Dendritic cell treated with granulocyte-macrophage colony-stimulating factor and Interleukin-4, amounts not matched to agents 40 ng/mL and 50 ng/mL, for 4 days (primary cell): ENCODE measurements at regions not wholly inside any gene's neighbourhood (a gene's known extent, or its start where the extent isn't known, plus 50 kb on each side); places are given as distances from the start of the nearest gene placed in this dataset.
"Not testable (repeated sequence)": the region's sequence is repeated elsewhere in the genome, so short reads cannot be mapped to it uniquely, and the experiment has no call there.

Experiments used
- H3K27ac Mint-ChIP-seq: one replicate; pipeline ENCODE4 v1.8.0; 2022; ENCODE audit warnings: mild to moderate bottlenecking, mixed read lengths
- H3K27me3 Mint-ChIP-seq: one replicate; pipeline ENCODE4 v1.8.0; 2022; ENCODE audit warnings: mild to moderate bottlenecking, mixed read lengths
- H3K36me3 Mint-ChIP-seq: one replicate; pipeline ENCODE4 v1.8.0; 2022; ENCODE audit warnings: low read depth, mixed read lengths
- H3K4me1 Mint-ChIP-seq: one replicate; pipeline ENCODE4 v1.8.0; 2022; ENCODE audit warnings: low read depth, mixed read lengths
- H3K4me3 Mint-ChIP-seq: one replicate; pipeline ENCODE4 v1.8.0; 2022; ENCODE audit warnings: mild to moderate bottlenecking, moderate library complexity, mixed read lengths
- H3K9me3 Mint-ChIP-seq: one replicate; pipeline ENCODE4 v1.8.0; 2022; ENCODE audit warnings: mixed read lengths
- intact Hi-C: fragments of 100-400 bp; cut with micrococcal nuclease; formaldehyde crosslinking; loops from one replicate; pipeline ENCODE4 v1.15.0; 2022

- H3K4me1 Mint-ChIP-seq = no peaks in the 10 kb centered on the region
- no peaks in the 10 kb centered on the region for H3K27me3 Mint-ChIP-seq
- no peak overlapping the region for H3K27ac Mint-ChIP-seq
- no peaks in the 10 kb centered on the region for H3K36me3 Mint-ChIP-seq
- H3K9me3 Mint-ChIP-seq = no peaks in the 10 kb centered on the region
- H3K4me3 Mint-ChIP-seq = no peak overlapping the region
- intact Hi-C loops = no loop called here
Measured at GRCh38 chr2:14016289-14016955, 616.1 kb upstream of the LRATD1 start.

- intact Hi-C loops = no loop called here
- Mint-ChIP-seq H3K36me3 (no peaks in the 10 kb centered on the region), H3K27ac (no peak overlapping the region), H3K27me3 (no peaks in the 10 kb centered on the region), H3K4me3 (no peak overlapping the region), H3K4me1 (no peaks in the 10 kb centered on the region), H3K9me3 (no peaks in the 10 kb centered on the region)
Measured at GRCh38 chr2:14018620-14019019, 613.9 kb upstream of the LRATD1 start.

- no peaks in the 10 kb centered on the region for H3K9me3 Mint-ChIP-seq
- no peaks in the 10 kb centered on the region for H3K27me3 Mint-ChIP-seq
- H3K27ac Mint-ChIP-seq = no peak overlapping the region
- intact Hi-C loops = no loop called here
- no peak overlapping the region for H3K4me3 Mint-ChIP-seq
- no peaks in the 10 kb centered on the region for H3K36me3 Mint-ChIP-seq
- no peaks in the 10 kb centered on the region for H3K4me1 Mint-ChIP-seq
Measured at GRCh38 chr2:14023558-14023957, 609.0 kb upstream of the LRATD1 start.

- Mint-ChIP-seq H3K4me3 (no peak overlapping the region), H3K36me3 (no peaks in the 10 kb centered on the region), H3K27ac (no peak overlapping the region), H3K9me3 (no peaks in the 10 kb centered on the region), H3K4me1 (no peaks in the 10 kb centered on the region), H3K27me3 (no peaks in the 10 kb centered on the region)
- intact Hi-C loops = no loop called here
Measured at GRCh38 chr2:14039134-14039533, 593.4 kb upstream of the LRATD1 start.

- Mint-ChIP-seq H3K4me1 (no peaks in the 10 kb centered on the region), H3K27me3 (no peaks in the 10 kb centered on the region), H3K4me3 (no peak overlapping the region), H3K9me3 (peaks cover 11% of the 10 kb centered on the region), H3K27ac (no peak overlapping the region), H3K36me3 (no peaks in the 10 kb centered on the region)
- intact Hi-C loops = no loop called here
Measured at GRCh38 chr2:14047491-14047890, 585.0 kb upstream of the LRATD1 start.

GRCh38 chr2:14051401-14051800, 581.1 kb upstream of the LRATD1 start:
- no peak overlapping the region for H3K27ac Mint-ChIP-seq
- intact Hi-C loops = no loop called here
- H3K4me1 Mint-ChIP-seq = no peaks in the 10 kb centered on the region
- no peak overlapping the region for H3K4me3 Mint-ChIP-seq
- peaks cover 11% of the 10 kb centered on the region for H3K9me3 Mint-ChIP-seq
- H3K36me3 Mint-ChIP-seq = no peaks in the 10 kb centered on the region
- no peaks in the 10 kb centered on the region for H3K27me3 Mint-ChIP-seq

- Mint-ChIP-seq H3K4me3 (no peak overlapping the region), H3K9me3 (peaks cover 2% of the 10 kb centered on the region), H3K27me3 (no peaks in the 10 kb centered on the region), H3K4me1 (no peaks in the 10 kb centered on the region), H3K27ac (no peak overlapping the region), H3K36me3 (no peaks in the 10 kb centered on the region)
- intact Hi-C loops = no loop called here
Measured at GRCh38 chr2:14053105-14053504, 579.4 kb upstream of the LRATD1 start.

- no peak overlapping the region for H3K27ac Mint-ChIP-seq
- H3K4me3 Mint-ChIP-seq = no peak overlapping the region
- intact Hi-C loops = no loop called here
- no peaks in the 10 kb centered on the region for H3K4me1 Mint-ChIP-seq
- H3K9me3 Mint-ChIP-seq = no peaks in the 10 kb centered on the region
- H3K27me3 Mint-ChIP-seq = no peaks in the 10 kb centered on the region
- H3K36me3 Mint-ChIP-seq = no peaks in the 10 kb centered on the region
Measured at GRCh38 chr2:14064346-14064745, 568.2 kb upstream of the LRATD1 start.

- H3K4me1 Mint-ChIP-seq = no peaks in the 10 kb centered on the region
- no peaks in the 10 kb centered on the region for H3K36me3 Mint-ChIP-seq
- no peak overlapping the region for H3K27ac Mint-ChIP-seq
- no peaks in the 10 kb centered on the region for H3K27me3 Mint-ChIP-seq
- peaks cover 6% of the 10 kb centered on the region for H3K9me3 Mint-ChIP-seq
- intact Hi-C loops = no loop called here
- H3K4me3 Mint-ChIP-seq = no peak overlapping the region
Measured at GRCh38 chr2:14072338-14072737, 560.2 kb upstream of the LRATD1 start.

GRCh38 chr2:14074691-14075090, 557.8 kb upstream of the LRATD1 start:
- Mint-ChIP-seq H3K36me3 (no peaks in the 10 kb centered on the region), H3K9me3 (peaks cover 6% of the 10 kb centered on the region)

GRCh38 chr2:14079576-14079975, 552.9 kb upstream of the LRATD1 start:
- peaks cover 14% of the 10 kb centered on the region for H3K9me3 Mint-ChIP-seq
- H3K27me3 Mint-ChIP-seq = no peaks in the 10 kb centered on the region
- H3K36me3 Mint-ChIP-seq = no peaks in the 10 kb centered on the region
- no peak overlapping the region for H3K4me3 Mint-ChIP-seq
- no peaks in the 10 kb centered on the region for H3K4me1 Mint-ChIP-seq
- H3K27ac Mint-ChIP-seq = no peak overlapping the region
- intact Hi-C loops = no loop called here

More at GRCh38 chr2:14074691-14075090, 557.8 kb upstream of the LRATD1 start:
- H3K27me3 Mint-ChIP-seq = no peaks in the 10 kb centered on the region
- intact Hi-C loops = no loop called here
- no peak overlapping the region for H3K27ac Mint-ChIP-seq
- no peaks in the 10 kb centered on the region for H3K4me1 Mint-ChIP-seq
- H3K4me3 Mint-ChIP-seq = no peak overlapping the region

GRCh38 chr2:14081521-14081920, 551.0 kb upstream of the LRATD1 start:
- Mint-ChIP-seq H3K4me1 (no peaks in the 10 kb centered on the region), H3K27me3 (no peaks in the 10 kb centered on the region), H3K9me3 (peaks cover 23% of the 10 kb centered on the region), H3K36me3 (no peaks in the 10 kb centered on the region), H3K27ac (no peak overlapping the region), H3K4me3 (no peak overlapping the region)
- intact Hi-C loops = no loop called here

GRCh38 chr2:14082640-14083039, 549.9 kb upstream of the LRATD1 start:
- H3K4me3 Mint-ChIP-seq = no peak overlapping the region
- intact Hi-C loops = no loop called here
- no peaks in the 10 kb centered on the region for H3K36me3 Mint-ChIP-seq
- no peaks in the 10 kb centered on the region for H3K4me1 Mint-ChIP-seq
- peaks cover 23% of the 10 kb centered on the region for H3K9me3 Mint-ChIP-seq
- no peaks in the 10 kb centered on the region for H3K27me3 Mint-ChIP-seq
- H3K27ac Mint-ChIP-seq = no peak overlapping the region

- no peak overlapping the region for H3K27ac Mint-ChIP-seq
- intact Hi-C loops = no loop called here
- H3K36me3 Mint-ChIP-seq = no peaks in the 10 kb centered on the region
- no peaks in the 10 kb centered on the region for H3K27me3 Mint-ChIP-seq
- H3K4me1 Mint-ChIP-seq = no peaks in the 10 kb centered on the region
- H3K9me3 Mint-ChIP-seq = peaks cover 14% of the 10 kb centered on the region
- H3K4me3 Mint-ChIP-seq = no peak overlapping the region
Measured at GRCh38 chr2:14094592-14094991, 537.9 kb upstream of the LRATD1 start.

- H3K27me3 Mint-ChIP-seq, H3K36me3 Mint-ChIP-seq, H3K27ac Mint-ChIP-seq, intact Hi-C loops, H3K4me3 Mint-ChIP-seq, H3K4me1 Mint-ChIP-seq: not testable (repeated sequence)
- H3K9me3 Mint-ChIP-seq = peaks cover 25% of the 10 kb centered on the region
Measured at GRCh38 chr2:14099101-14099500, 533.4 kb upstream of the LRATD1 start.
